HCT116 (cell line): ENCODE measurements at regions not wholly inside any gene's neighbourhood (a gene's known extent, or its start where the extent isn't known, plus 50 kb on each side); places are given as distances from the start of the nearest gene placed in this dataset.
"Not testable (repeated sequence)": the region's sequence is repeated elsewhere in the genome, so short reads cannot be mapped to it uniquely, and the experiment has no call there.

Source experiments
- ATF3 ChIP-seq: IDR thresholded peaks from 2 replicates; pipeline ENCODE4 v1.6.1; 2012
- CTCF ChIP-seq, 3 experiments: fragments of 200-600 bp in 1 of 3; sonication (generic) in 1 of 3; IDR thresholded peaks in 2 of 3; conservative IDR thresholded peaks in 1 of 3; 2 replicates each; pipeline ENCODE4 v1.5.1; 2012 to 2017; ENCODE audit warnings: low read depth in 2 of 3, low read length in 2 of 3, antibody characterized with exemption in 1 of 3, borderline replicate concordance in 1 of 3, control low read depth in 1 of 3, mild to moderate bottlenecking in 1 of 3, mixed read lengths in 1 of 3, mixed run types in 1 of 3, moderate library complexity in 1 of 3; ENCODE audit not compliant: insufficient read depth in 1 of 3
- EGR1 ChIP-seq: IDR thresholded peaks from 2 replicates; pipeline ENCODE4 v1.6.1; 2012; ENCODE audit warnings: low read depth
- EZH2 ChIP-seq: fragments of 200-600 bp; sonication (generic); IDR thresholded peaks from 2 replicates; pipeline ENCODE4 v1.6.1; 2017; ENCODE audit warnings: antibody characterized with exemption, mixed run types
- POLR2A ChIP-seq: IDR thresholded peaks from 2 replicates; pipeline ENCODE4 v1.7.0; 2011; ENCODE audit warnings: borderline replicate concordance; ENCODE audit not compliant: insufficient read depth, insufficient read length; ENCODE audit errors: extremely low read depth
- POLR2AphosphoS5 ChIP-seq: IDR thresholded peaks from 2 replicates; pipeline ENCODE4 v1.6.1; 2011; ENCODE audit warnings: mild to moderate bottlenecking, low read depth, low read length, moderate library complexity
- REST ChIP-seq: IDR thresholded peaks from 2 replicates; pipeline ENCODE4 v1.6.1; 2012; ENCODE audit warnings: low read depth
- SIN3A ChIP-seq: IDR thresholded peaks from 2 replicates; pipeline ENCODE4 v1.6.1; 2012; ENCODE audit warnings: low read depth
- SP1 ChIP-seq: IDR thresholded peaks from 2 replicates; pipeline ENCODE4 v1.6.1; 2012; ENCODE audit warnings: low read depth
- SRF ChIP-seq: IDR thresholded peaks from 2 replicates; pipeline ENCODE4 v1.6.1; 2012; ENCODE audit warnings: low read depth
- YY1 ChIP-seq: IDR thresholded peaks from 2 replicates; pipeline ENCODE4 v1.6.1; 2011; ENCODE audit warnings: low read length, low read depth, moderate library complexity, mild to moderate bottlenecking; ENCODE audit not compliant: insufficient replicate concordance; ENCODE audit errors: extremely low read depth

GRCh38 chr1:213421178-213421577 lies 370.1 kb downstream of the RPS6KC1 start:
- TF ChIP-seq CTCF (IDR thresholded peaks at IDR 0.05 in 2 of 3, conservative IDR thresholded peaks at IDR 0.05 in 1 of 3; ENCODE audit: borderline replicate concordance in 1 of 3, insufficient read depth in 1 of 3, low read depth in 2 of 3, low read length in 2 of 3); POLR2A; SIN3A; YY1; ATF3; REST; SP1; EGR1; SRF; POLR2AphosphoS5; EZH2: not testable (repeated sequence)
